Muscle of arm (tissue), 1 donor: ENCODE measurements at regions not wholly inside any gene's neighbourhood (a gene's known extent, or its start where the extent isn't known, plus 50 kb on each side); places are given as distances from the start of the nearest gene placed in this dataset.
A peak's percentile ranks its signal among the peaks of the same experiment; 100 is the strongest.

Source experiments
- DNase-seq: peaks from one replicate; pipeline ENCODE4 v3.0.0-alpha.2; 2013

DNA sequence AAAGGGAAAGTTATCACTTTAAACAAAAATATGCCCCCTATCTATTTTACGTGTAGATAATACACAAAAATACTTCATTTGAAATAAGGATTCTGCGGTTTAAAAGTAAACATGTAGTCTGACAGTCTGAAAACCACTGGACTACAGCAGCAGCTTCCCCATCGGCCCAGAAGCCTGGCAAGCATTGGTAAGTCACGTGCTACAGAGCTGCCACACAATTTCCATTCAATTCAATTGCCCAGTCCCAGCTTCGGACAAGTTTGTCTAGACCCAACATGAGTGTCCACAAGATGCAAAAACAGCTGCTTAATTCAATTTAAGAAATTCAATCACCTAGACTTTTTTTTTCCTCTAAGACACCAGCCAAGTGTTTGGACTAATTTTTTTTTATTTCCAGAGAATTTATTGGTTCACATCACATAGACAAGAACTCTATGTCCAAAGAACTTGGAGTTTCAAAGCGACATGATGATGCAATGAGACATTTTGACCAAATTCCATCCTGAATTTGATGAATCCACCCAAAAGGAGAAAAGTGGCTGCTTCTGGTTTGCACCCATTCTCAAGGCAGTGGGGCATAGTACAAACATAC is 458.9 kb downstream of the COG6 start:
- no peak for DNase-seq

DNA sequence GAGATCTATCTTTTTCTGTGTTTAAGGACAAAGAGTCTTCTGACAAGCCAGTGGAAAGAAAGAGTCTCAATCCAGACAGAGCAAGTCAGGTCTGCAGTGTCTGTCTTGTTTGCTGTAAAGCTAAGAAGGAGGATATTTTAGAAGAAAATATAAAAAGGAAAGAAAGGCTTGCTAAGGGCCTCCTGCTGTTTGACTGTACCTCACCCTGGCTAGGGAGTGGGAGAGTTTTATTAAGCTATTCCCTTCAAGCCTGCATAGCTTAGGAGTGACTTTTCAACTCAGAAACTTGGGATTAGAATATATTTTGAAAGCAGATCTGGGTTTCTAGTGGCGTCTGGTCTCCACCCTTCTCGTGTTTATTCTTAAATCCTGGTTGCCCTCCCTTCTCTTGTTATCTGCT is 460.0 kb downstream of the COG6 start:
- DNase-seq, result no peak

DNA sequence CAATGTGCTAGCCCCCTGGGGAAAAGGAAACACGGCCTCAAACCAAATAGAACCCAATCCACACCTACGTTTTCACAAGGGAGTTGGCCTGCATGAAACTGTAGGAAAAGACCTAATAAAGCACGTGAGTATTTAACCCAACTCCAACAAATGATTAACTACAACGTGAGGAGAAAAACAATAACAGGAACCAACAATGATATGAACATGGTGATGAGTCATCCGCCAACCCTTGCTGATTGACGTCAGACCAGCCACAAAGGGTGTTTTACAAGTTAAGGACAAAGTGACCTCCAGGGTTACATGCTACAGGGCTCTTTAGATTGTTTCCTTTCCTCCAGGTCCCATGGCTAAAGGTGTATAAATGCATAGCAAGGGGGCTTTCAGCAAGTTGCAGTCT is 460.5 kb downstream of the COG6 start:
- no peak for DNase-seq

DNA sequence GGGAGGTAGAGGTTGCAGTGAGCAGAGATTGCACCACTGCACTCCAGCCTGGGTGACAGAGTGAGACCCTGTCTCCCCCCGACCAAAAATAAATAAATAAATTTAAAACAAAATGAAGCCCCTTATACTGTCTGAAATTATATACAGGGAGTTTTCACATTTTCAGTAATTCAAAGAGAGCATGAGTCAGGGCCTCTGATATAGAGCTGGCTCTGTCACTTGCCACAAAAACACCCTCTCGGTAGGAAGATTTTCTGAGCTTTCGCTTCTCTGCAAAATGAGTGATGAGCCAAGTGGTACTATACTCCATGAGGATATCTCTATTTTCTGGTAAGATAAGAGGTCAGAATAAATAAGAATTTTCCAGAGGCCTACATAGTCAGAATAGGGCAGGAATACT is 462.9 kb downstream of the COG6 start:
- no peak for DNase-seq

DNA sequence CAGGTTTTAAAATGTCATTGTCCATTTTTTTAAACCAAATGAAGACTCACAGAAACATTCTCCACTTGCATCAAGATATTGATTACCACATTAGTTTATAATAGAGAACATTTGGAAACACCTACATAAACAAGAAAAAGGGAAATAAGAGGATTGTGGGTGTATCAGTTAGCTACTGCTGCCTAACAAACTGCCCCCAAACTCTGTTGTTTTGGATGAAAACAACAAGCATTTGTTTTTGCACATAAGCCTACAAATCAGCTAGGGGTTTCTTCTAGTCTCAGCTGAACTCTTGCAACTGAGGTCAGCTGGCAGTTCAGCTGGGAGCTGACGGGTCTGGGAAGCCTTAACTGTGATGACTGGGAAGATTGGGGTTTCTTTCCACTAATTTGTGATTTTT is 464.4 kb downstream of the COG6 start:
- no peak for DNase-seq

DNA sequence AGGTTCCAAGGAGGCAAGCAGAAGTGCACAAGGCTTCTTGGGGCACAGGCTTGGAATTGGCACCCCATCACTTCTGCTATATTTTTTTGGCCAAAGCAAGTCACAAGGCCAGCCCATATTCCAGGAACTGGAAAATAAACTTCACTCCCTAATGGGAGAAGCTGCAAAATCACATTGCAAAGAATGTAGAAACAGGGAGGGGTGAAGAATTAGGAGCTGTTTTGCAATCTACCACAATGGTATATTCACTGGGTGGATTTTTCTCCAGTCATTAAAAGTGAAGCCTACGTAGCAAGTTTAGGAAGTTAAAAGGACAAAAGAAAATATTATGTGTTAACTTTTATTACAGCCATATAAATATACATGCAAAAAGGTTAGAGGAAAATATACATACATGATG is 464.8 kb downstream of the COG6 start:
- DNase-seq, result no peak

DNA sequence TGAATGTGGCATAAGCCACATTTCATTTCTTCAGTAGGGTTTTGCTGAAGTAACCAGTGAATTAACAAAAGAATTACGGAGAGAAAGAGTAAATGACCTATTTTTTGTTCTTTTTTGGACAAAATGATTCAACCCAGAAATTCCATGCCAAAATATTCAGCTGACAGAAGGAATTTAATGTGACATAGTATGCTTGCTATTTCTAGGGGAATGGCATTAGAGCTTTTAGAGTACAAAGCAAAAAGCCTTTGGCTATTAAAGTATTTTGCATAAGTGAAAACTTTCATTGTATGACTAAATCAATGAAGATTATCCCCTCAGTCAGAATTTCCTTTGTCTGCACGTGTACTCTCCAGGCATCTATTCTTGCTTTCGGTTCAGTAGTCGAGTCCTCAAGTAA is 465.3 kb downstream of the COG6 start:
- no peak for DNase-seq

DNA sequence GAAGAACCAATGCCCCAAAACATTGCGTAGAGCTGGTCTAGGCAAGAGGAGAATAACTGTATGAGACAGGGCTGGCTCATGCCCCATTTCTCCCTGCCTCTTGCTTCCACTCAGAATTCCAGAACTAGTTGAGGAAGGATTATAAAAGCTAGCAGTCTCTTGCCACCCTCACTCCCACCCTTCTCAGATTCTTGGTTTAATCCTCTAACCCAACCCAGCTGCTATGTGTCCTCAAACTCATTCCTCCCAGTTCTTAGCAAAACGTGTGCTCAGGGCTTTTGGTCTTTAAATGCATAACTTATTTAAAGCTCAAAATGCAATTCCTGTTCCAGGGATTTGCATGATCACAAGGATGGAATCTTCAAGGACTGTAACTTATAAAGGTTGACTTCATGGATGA is 466.3 kb downstream of the COG6 start:
- DNase-seq, result no peak

DNA sequence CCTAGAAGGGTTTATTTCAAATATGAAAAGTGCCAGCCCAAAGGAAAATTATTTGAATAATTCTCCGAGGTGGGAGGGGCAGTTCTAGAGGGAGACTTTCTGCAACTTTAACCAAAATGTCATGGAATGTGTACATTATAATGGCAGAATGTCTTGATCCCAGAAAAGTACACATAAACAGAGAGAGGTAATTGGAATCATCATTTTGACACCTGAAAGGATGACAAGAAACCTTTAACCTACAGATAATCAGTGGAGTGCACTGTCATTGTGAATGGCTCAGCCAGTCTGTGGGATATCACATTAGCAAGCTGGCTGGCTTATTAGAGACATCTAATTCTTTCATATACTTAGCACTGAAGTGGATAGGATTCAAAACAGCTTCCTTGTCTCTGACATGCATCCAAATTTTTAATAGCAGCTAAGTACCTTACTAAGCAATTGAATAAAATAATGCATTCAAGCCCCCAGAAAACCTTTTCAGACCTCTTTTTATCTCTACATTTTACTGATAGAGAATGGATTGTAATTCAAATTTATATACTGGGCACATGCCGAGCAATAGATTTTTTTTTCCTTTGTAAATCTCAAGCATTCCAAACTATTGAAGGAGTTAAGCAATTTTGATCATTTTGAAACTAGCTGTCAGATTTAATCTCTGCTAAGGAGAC is 468.6 kb downstream of the COG6 start:
- no peak for DNase-seq

DNA sequence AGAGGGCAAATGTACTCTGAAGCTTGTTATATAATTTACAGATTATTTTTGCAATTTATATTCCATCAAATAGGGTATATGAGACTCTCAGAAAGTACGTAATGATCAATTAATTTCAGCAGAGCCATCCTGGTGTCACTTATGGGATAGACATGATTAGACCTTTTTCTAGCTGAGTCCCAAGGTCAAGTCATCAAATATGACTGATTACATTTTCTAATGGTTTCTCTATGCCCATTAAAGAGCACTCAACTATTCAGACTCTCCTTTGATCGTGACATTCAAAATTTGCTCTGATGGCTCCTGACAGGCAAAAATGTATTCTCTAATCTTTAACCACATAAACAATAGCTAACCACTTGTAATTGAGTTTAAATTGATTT is 469.2 kb downstream of the COG6 start:
- DNase-seq, result no peak

DNA sequence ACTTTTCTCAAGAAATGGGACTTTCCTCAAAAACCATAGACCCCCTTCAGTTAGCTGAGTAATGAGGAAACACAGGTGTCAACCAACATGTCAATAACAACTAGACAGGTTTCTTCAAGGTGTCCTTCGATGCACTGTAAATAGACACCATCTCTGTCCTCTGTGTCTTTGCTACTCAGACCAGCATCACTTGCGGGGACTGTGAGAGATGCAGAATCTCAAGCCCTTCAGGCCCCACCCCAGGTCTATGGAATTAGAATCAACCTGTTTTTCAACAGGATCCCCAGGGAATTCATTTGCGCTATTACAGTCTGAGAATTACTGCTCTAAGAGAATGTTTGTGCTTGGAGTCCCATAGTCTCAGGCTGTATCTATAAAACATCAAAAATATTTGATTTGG is 469.9 kb downstream of the COG6 start:
- no peak for DNase-seq

DNA sequence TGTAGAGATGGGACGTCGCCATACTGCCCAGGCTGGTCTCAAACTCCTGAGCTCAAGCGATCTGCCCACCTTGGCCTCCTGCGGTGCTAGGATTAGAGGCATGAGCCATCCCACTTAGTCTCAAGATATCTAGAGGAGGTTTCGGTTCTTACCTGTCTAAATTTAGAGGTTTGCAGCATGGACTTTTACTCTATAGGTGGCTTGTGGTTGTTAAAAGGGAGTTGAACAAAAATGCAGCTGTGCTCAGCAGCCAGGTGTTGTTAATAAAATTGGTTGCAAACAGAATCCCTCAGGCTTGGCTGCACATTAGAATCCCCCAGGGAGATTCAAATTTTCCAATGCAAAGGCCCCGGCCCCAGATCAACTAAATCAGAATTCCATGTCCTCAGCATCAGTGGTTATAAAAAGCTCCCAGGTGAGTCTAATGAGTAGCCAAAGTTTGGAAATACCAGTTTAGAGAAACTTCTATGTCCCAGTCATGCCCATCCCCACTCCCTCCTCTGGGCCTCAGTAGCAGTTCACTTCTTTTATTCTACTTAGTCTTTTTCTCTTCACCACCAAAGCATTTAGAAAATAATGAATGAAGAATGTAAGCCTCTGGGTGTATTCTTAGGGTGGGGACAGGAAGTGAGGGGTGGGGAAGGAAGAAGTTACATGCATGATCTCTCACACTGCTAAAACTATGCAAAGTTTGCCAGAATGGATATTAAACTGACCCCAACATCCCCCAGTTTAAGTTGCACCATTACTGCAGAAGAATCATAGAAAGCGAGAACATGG is 471.0 kb downstream of the COG6 start:
- peak; percentile 28 for DNase-seq

DNA sequence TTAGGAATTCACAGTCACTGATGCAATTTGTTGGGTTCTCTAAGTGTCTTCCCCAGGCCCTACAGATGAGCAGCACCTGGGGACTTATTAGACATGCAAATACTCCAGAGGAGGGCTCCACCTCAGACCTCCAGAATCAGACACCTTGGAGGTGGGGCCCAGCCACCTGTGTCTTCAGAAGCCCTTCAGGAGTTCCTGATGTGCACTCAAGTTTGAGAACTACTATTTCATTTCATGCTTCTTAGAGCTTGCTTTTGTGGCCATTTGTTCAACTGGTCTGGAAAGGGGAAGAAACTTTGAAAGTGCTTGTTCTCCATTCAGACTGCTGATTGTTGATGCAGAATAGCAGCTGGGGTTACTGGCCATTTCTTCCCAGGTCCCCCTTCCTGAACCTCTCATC is 472.0 kb downstream of the COG6 start:
- DNase-seq, result no peak

DNA sequence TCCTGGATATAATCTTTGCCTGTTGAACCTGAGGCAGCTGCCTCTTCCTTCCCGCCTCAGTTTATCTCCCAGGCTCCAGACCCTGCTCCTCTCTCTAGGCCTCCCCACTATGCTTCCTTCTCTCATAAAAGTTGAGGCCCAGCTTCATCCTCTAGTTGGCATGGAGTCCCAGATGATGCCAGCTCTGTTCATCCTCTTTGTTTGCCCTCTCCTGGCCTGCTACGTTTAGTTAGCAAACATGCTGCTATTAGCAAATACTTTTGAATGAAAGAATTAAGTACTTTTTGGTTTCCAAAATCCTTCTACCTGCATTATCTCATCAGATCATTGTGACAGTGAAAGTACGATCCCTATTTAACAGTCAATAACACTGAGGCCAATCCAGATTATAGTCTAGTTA is 472.5 kb downstream of the COG6 start:
- DNase-seq, result no peak

DNA sequence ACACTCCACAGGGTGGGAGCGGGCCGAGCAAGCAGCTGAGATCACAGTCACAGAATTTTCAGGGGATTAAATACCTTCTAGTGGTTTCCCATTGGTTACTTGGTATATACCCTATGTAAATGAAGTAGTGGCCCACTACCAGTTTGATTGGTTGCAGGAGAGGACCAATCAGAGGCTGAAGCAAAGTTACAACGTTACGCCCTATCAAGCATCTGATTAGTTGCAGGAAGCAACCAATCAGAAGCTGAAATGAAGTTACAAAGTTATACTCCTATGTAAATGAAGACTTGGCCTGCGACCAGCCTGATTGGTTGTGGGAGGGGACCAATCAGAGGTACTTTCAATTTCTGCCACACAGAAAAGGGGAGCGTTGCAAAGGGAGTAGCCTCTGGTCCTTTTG is 474.0 kb downstream of the COG6 start:
- no peak for DNase-seq

DNA sequence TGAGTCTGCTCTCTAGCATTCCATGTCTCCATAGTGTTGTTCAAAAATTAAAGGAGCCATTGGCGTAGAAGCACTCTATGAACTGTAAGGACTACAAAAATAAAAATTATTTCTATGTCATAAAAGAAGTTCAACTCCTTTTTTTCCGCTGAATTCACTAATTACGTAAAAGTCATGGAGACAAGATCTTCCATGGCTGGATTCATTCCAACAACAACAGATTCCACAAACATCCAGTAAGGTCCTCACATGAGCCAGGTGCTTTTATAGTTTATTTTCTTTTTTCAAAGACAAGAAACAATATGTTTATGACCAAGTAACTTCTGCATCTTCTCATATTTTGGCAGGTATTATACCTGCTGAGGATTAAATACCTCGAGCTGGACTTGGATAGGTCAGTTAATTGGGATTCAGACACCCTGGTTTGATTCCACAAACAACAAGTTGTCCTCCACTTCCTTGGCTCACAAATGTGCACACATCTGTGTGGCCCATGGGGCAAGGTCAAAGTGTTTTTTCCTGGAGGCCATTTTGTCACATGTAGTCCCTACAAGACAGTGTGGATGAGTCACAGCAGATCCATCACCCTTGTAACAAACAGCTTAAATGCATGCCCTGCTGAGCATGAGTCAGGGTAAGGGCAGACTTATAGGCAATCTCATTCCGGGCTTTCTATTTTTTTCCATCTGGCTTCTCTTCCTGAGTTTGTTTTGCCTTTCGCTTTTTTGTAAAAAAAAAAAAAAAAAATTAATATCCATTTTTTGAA is 475.6 kb downstream of the COG6 start:
- no peak for DNase-seq

DNA sequence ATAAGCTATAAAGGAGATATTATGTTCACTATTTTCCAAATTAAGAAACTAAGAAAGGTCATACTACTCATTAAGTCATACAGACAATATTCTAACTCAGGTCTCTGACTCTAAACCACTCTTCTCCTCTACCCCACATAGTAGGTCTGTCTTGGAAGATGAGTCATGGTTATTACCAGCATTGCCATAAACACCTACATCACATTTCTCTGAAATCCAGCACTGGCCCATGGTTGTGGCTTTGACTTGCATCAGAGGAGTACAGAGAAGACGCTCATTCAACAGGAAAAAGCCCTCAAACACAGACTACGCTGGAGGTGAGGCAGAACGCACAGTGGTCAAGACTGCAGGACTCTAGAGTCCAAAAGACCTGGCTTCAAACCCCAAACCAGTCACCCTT is 476.8 kb downstream of the COG6 start:
- DNase-seq, result no peak

DNA sequence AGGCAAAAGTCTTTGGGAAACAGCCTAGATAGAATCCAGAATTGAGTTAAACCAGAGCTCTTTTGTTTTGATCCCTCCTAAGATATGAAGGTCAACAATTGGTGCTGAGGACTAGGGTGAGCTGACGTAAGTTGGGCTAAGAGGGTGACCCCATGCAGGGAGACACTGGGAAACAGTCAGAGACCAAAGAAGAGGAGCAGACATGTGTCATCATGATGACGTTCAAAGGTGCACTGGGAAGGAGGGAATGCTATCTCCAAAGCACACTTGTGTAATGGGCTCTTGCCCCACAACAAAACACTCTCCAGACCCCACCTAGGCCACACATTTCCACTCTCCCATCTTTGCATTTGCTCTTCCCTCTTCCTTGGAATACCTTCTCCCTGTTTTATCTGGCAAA is 481.4 kb downstream of the COG6 start:
- DNase-seq, result no peak

DNA sequence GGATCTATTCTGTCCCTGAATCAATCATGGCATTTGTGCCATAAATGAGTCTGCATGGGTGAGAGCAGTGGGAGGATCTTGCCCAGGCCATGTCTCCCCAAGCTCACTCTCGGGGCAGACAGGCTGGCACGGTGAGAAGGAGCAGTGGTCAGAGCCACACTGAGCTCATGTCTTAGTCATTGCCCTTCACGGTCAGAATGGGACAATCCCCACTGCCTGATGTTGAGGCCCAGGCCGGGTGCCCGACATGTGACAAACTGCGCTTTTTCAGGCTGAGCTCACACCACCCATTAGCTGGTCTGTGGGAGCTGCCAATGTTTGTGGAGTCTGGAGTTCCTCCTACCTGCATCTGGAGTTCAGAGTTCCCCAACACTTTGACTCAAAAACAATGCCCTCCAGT is 481.9 kb downstream of the COG6 start:
- DNase-seq, result no peak

DNA sequence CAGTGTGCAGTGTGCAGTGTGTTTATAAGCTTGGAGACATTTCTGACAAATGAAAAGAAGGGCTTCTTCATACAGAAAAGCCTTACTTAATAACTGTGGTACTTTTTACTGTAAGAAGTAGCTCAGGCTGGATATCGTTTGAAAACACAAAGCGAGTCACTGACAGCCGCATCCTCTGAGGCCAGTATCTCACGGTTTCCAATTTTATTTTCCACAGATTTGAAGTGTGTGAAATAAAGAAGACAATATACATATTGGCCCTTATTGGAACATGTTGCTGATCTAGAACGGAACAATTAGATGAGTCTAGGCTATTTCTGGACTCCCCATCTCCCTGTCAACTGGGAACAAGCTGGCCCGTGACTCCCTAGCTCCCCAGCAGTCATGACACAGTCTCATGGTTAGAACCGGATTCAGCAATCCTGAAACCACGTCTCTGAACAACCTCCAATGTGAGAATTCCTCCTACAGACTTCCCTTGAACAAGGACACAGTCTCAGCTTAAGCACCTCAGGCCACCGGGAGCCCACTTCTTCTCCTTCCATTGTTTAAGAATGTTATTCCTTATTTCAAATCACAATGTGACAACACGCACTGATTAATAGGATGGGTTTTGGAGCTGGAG is 484.5 kb downstream of the COG6 start:
- DNase-seq, result no peak

DNA sequence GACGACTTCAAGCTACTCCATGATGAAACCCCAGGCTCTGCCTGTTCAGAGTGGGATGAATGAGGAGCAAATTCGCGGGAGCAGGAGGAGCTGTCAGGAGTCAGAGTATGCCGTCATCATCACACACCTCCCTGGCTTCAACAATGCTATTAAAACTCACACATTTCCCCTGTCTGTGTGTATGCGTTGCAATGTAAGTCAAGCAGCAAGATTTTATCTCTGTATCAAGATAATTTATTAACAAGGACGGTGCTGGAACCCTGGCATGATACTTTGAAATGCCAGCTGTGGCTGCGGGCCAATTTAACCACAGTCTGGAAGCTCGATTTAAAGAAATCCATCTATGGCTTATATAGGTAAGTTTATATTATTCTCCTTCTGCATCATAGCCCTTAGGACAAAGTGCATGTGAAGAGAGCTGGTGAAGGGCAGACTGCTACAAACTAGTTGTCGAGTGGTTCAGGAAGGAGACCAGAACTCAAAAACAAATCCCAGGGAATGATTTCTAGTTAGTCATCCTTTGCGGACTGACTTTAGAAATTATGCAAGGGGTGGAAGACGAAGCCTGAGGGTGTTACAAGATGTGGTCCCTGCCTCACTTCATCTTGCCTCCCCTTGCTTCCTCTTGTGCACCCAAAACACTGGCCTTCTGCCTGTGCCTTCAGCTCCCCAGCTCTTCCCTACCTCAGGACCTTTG is 486.5 kb downstream of the COG6 start:
- no peak for DNase-seq

DNA sequence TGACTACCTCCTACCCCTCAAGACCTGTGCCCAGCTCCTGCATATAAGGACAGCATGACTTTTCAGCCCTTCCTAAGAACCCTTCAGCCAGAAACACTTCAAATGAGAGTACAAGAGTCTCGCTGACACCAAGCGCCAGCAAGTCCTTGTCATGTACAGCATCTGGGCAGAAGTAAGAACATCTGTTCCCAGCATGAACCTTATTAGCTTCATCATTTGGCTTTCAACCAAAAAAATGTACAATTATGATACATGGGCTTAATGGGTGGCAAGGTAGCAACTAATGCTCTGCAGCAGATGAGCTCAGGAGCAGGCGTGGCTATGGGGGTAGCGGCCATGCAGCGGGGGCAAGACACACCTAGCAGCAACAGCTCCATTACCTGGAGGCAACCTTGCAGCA is 487.6 kb downstream of the COG6 start:
- DNase-seq, result no peak
